Skeletal muscle cell (primary cell): ENCODE measurements at regions not wholly inside any gene's neighbourhood (a gene's known extent, or its start where the extent isn't known, plus 50 kb on each side); places are given as distances from the start of the nearest gene placed in this dataset.

Experiments used
- DNase-seq: peaks from one replicate; pipeline ENCODE4 v3.0.0-alpha.2; 2010; ENCODE audit warnings: low read depth
- H3K4me3 ChIP-seq: 2 replicates; pipeline ENCODE4 v1.5.1; 2011; ENCODE audit warnings: low read depth, mild to moderate bottlenecking, control low read depth, low read length, moderate library complexity

DNA sequence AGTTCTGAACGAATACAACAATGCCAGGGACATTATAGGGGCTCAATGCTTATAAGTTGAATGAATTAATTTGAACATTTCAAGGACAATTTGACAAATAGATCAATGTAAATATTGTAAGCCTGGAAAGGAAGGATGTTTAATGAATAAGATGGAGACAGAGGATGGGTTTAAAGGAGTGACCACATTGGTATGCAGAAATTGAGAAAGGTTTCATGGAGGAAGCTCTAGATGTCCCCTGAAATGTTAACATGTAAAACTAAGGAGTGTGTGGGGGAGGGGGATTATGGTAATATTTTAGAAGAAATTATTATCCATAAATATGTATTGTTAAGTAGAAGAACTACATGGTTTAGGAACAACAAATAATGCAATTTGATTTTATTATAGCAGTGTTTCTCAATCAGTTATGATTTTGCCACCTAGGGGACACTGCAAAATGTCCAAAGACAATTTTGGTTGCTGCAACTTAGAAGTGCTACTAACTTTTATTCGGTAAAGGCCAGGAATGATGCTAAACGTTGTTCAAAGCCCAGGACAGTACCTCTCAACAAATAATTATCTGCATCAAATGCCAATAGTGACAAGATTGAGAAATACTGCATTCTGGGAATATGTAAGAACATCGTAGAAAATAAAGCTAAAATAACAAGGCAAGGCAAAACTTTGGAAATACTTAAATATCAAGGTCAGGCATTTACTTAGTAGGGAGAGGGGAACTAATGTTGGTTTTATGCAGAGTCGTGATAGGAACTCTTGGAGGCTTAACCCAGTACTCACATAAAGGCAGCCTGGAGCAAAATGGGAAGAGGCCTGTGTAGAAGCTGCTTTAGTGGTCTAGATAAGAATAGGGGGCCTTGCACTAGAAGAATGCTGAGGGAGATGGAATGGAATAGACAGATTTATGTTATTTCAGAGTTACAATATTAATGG lies 686.9 kb upstream of the CITED2 start:
- H3K4me3 ChIP-seq = no peak overlapping the region
- DNase-seq = no peak

DNA sequence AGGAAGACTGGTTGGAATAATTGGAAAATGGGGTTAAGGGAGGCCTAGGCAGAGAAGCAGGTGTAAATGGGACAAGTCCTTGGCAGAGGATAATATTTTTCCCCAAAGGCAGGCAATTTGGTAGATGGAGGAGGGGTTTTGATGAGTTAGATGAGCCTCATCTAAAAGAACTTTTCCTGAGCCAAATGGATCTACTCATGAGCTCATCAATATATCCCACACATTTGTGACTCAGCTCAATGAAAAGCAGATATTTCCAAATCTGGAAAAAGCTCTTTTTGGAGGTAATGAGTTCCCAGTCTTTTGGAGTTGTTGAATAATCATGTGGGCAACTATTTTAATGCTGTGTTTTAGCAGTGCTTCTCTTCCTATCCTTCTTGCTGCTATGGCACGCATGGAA lies 685.5 kb upstream of the CITED2 start:
- DNase-seq = no peak
- no peak overlapping the region for H3K4me3 ChIP-seq

DNA sequence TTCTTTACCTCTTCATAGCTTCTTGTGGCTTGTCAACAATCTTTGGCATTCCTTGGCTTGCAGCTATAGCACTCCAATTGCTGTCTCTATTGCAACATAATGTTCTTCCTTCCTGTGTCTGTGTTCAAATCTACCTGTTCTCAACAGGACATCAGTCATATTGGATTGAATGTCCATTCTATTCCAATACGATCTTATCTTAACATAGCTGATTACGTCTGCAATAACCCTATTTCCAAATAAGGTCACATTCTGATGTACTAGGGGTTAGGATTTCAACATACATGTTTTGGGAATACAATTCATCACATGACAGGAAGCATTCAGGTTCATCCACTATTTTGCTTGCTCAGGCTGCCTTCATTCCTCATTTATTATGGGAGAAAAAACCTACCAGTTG lies 684.4 kb upstream of the CITED2 start:
- H3K4me3 ChIP-seq = no peak overlapping the region
- no peak for DNase-seq

DNA sequence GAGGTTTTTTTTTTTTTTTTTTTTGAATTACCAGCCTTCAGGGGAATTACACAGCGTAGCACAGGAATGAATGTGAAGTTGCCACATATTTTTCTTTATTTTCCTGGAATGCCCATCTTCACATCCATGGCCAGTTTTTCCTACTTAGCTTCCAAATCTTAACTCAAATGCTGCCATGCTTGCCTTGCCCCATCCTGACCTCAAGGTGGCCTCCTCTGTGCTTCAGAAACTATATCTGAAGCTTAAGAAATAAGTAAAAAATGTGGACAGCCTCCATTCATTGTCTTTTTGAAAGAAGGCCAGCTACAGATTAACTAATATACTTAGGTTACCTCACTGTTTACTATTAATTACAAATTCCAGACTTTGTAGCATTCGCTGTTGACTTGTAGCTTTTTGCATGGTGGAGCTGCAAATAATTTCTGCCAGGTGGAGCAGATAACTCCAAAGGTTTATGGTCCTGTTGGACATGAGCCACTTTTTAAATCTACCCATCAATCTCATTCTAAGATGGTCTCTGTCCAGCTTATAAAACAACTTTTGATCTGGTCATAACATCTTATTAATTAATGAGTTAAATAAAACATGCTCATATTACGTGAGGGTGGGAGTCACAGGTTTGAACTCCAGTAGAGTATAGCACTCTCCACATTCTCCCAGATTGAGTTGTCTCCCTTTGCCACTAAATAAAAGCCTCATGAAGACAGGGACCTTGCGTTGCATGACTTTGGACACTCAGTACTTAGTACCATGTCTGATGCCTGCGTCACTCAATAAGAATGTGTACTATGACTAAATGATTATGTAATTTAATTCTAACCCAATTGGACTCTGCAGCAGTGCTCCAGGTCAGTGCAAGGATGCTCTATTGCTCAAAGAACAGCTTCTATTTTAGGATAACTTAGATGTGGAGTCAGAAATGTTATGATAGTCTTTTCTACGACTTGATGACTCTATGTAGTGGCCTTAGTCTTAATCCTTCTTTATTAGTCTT lies 678.6 kb upstream of the CITED2 start:
- no peak for DNase-seq
- no peak overlapping the region for H3K4me3 ChIP-seq

DNA sequence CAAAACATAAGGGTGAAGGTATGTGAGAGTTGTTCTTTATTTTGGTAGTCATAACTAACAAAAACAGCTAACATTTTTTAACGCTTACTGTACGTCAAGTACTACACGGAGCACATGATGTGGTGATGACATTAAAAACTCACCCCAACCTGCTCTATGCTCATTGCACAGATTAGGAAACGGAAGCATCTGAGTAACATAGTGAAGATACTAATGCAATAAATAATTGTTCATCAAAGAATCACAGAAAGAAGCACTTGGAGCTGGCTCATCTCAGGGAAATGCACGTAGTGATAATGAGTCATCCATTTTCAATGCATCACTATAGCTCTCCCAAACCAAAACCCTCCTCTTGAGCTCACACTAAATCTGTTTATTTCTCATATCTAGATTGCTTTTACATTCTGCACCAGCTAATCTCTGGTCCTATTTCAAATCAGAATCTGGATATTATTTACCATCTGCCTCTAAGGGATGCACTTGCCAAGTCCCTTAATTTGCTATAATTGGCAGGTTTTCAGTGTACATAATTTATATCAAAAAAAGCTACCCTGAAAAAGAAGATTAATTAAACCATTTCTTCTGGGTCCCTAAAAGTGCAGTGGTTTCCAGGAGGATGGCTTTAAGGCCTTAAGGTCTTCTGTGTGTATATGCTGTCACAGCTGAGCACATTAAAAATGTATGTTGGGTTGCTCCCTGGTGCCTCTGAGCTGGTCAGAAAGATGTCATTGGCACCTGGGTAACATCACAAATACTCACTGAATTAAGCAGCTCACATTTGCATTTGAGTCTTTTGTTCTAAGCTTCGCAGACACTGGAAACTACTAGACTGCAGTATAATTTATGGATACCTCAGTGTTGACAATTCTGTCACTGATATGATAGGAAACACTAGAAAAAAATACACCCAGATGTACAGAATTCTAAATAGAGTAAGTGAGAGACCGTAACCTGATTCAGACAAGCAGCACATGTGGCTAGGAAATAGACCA lies 677.4 kb upstream of the CITED2 start:
- peak; percentile 91 for DNase-seq

DNA sequence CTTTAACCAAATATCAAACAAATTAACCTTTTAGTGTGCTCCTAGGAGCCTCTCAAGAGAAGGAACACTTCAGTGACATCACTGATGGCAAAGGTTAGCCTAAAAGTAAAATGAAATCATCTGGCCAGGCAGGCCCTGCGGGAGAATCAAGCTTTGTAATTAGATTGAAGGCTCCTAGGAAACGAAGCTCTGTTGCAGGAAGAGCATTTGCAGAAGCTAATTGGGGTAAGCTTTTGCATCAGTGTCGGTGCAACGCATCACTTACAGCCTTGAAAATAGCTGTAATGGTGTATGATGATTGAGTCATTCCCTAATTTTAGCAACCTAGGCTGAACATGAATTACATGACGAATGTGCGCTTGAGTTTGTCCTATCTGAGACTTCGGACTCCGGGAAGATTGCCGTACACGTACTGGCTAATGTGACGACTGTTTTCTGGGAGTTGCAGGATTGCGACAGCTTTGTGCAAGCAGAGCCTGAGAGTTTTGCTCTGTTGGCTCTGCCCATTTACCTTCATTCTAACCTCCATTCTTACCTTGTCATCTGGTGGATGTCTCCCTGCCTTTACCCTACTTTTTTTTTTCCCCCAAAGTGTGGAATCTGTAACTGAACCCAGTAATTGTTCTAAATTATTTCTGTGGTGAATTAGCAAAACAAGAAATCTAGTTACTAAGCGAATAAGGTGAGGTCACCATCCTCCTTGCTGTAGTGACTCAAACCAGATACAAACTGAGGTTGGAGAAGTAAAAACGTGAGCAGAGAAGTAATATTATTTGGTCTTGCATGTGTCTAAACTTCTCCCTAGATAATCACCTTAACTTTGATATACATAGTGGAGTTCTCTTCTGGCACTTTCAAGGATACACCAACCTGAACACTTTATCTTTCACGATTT lies 675.9 kb upstream of the CITED2 start:
- no peak for DNase-seq
- H3K4me3 ChIP-seq = no peak overlapping the region

More for the DNA sequence above, 677.4 kb upstream of the CITED2 start:
- no peak overlapping the region for H3K4me3 ChIP-seq

DNA sequence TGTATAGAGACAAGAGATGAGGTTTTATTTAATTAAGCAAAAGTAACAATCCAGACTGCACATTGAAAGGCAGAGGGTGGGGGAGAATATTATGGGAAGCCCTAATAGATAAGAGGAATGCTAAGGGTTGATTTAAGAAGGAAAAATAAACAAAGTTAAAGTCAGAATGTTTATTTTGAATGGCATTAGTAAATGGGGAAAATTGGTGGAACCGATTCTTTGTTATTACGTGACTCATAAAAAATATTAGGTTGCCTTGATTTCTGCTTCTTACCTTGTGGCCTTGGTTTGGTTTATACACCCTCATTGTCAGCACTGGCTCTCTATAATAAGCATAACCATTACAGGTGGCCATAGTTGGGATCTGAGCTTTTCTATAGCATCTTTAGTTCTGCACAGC lies 674.8 kb upstream of the CITED2 start:
- DNase-seq = no peak
- H3K4me3 ChIP-seq = no peak overlapping the region

DNA sequence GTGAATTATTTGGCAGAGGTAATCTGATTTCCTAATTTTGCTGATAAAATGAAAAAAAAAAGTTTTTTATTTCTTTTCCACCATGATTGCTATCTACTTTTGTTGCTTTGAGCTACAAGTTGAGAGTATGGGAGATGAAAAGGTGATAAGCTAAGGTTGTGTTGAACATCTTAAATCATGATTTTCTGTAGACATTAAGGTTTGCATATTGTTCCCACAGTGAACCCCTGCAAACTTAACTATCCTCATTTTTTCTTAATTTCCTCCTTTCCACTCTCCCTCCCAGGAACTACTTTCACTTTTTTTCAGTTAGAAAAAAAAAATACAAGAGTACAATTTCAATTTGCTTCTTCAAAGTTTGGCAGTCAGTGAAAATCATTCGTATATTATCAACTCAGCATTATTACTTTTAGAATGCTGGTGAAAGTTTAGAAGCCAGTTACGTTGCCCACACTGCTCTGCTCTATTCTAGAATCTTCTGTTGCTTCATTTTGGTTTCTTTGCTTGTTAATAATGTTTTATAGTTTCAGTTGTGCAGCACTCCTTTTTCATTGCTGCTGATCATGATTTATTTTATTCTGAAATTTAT lies 673.8 kb upstream of the CITED2 start:
- no peak for DNase-seq

DNA sequence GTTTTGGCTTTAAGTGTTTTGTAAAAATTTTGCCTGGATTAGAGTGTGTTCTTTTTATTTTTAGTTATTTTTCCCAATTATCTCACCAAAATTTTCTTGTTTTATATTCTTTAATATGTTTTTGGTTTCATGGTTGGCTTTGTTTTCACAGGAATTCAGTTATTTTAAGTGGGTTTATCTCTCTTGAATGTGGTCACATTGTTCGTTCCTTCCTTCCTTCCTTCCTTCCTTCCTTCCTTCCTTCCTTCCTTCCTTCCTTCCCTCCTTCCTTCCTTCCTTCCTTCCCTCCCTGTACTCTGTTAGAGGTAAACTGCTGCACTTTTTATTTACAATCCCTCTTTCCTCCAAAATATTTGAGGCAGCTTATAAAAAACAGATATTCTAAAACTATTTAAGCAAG lies 672.9 kb upstream of the CITED2 start:
- DNase-seq = no peak
- H3K4me3 ChIP-seq = no peak overlapping the region

More for the DNA sequence above, 673.8 kb upstream of the CITED2 start:
- no peak overlapping the region for H3K4me3 ChIP-seq

DNA sequence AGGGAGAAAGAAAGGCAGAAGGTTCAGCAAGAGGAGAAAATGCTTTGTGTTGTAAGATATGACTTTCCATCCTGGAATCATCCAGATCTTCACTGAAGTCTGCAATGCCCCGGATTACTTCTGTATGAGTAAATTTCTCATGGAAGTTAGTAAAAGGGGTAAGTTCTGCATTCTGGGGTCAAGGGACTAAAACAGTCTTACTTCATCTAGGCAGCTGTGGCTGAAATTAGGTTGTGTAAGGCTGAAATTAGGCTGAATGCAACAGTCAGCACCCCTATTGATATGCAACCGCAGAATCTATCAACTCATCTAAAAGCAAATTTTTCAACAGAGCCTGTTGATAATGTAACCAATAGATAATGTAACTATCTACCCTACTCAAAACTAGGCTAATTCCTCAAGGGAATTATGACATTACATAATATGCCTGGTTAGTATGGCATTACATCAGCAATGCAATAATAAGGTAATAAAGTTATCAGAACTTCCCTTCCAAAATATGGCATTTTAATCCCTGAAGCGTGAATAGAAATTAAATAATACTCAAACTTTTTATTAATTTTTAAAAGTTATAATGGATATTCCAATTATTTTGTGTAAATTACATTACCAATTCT lies 671.7 kb upstream of the CITED2 start:
- no peak for DNase-seq

DNA sequence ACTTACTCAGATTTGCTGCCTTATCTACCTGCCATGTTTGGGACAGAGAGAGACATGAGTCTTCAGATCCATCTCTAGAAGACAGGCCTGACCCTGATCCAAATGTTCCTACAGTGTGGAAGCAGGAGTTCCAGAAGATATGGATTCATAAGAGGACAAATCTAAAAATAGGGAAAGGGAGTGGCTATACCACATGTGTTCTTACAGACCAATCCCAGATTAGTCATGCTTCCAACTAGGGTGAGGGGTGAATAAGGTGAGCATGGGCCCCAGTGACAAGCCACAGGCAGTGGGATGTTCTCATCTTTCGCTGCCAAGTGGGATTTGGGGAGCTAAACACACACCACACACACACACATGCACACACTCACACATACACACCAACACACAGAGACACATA lies 670.7 kb upstream of the CITED2 start:
- no peak overlapping the region for H3K4me3 ChIP-seq
- no peak for DNase-seq

More for the DNA sequence above, 671.7 kb upstream of the CITED2 start:
- no peak overlapping the region for H3K4me3 ChIP-seq

DNA sequence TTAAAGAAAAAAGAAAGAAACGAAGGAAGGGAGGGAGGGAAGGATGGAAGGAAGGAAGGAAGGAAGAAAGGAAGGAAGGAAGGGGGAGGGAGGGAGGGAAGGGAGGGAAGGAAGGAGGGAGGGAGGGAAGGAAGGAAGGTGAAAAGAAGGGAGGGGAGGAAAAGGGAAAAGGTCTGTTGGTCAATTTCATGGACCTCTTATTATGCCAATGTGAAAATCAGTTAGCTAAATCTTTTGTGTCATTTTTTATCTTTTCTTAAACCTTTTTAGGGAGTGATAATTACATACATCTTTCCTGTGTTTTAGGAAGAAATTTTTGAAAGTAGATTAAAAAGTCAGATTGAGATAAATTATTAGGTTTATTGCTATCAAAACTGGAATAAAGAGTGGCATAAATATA lies 670.2 kb upstream of the CITED2 start:
- H3K4me3 ChIP-seq = no peak overlapping the region
- DNase-seq = no peak

DNA sequence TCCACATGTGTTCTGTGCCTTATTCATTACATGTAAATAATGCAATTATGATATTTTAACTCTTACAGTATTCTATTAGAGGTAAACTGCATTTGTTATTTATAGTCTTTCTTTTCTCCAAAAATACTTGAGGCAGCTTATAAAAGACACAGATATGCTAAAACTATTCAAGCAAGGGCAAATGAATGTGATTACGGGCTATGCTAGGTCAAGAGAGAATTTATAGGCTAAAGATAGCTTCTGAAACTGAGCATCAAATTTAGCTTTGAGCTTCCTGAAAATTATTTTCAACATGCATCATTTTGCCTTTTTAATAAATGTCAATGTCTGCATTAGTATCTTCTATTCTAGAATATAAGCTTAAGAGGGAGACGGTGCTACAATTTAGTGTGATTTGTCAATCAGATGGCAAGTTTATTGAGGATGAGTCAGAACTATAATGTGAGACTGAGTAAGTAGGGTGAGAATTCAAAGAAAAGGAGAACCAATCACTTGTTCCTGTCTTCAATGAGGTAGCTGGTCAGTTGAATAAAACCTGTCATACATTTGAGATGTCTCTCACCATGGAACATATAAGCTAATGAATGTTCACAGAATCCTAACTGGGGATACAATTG lies 669.4 kb upstream of the CITED2 start:
- no peak overlapping the region for H3K4me3 ChIP-seq
- no peak for DNase-seq

DNA sequence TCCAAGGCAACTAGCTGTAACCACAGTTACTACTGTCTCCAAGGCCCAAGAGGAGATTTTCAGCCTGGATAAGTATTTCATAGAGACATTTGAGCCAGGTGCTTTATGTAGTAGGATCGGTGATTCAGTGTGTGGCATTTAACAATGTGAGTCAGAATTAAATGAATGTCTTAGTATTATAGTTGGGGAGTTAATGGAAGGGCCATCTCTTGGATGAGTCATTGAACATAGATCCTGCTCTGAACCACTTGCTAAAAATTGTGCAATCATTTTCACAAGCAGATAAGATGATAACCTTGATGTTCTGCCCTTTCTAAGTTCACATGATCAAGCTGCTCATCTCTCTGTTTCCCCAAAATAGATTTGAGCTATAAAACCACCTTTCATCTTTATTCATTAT lies 668.9 kb upstream of the CITED2 start:
- DNase-seq = peak; percentile 89

DNA sequence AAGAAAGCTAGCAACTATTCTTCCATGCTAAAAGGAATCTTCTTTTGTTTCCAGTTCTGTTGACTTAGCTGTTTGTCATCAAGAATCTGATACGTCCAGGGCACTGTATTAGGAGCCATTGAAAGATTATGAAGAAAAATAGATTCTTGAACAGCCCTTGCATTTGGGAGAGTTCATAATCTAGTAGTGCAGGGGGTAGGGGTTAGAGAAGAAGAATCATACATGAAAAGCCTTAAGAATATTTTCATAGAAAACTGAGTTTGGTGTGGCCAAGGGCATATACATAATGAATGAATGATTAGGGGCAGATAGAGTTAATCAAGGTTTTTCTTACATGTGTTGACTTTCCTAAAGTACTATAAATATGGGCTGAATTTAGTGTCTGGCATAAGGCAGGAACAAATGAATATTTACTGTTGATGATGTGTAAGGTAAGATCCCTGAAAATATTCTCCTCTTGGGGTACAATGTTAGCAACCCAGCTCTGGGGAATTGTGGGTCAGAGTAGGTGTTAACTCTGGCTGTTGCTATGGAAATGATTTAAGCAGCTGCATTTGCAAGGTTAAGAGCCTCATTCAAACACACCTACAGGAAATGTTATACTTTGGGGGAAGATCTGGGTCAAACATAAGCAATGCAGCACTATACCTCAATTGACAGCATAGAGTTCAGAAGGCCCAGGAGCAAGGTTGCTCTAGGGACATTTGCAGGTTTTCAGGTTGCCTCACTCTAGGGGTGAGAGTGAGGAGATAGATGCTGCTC lies 667.3 kb upstream of the CITED2 start:
- no peak overlapping the region for H3K4me3 ChIP-seq
- no peak for DNase-seq

More for the DNA sequence above, 668.9 kb upstream of the CITED2 start:
- H3K4me3 ChIP-seq = no peak overlapping the region

DNA sequence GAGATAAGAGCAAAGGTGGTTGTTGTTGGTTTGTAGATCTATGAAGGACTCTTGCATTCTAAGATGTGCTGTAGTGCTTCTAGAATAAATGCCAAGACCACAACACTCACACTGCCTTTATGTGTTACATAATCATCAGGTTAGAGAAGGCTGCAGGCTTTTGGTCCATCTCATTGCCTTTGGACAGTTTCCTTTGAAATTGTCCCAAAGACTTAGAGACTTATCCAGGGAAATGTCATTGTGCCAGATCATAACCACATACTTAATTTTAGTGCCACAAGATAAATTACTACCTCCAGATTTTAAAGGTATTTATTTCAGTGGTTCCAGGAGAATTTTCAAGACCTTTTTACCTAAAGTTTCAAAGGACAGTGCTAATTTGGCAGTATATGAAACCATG lies 666.6 kb upstream of the CITED2 start:
- no peak overlapping the region for H3K4me3 ChIP-seq

More for the DNA sequence above, 666.6 kb upstream of the CITED2 start:
- DNase-seq = no peak
